ENCODE measurements at regions not wholly inside any gene's neighbourhood (a gene's known extent, or its start where the extent isn't known, plus 50 kb on each side); places are given as distances from the start of the nearest gene placed in this dataset.

GRCh38 chr16:16782153-16782552 is 403.2 kb downstream of the NPIPA7 start:
- intact Hi-C loops (cut with micrococcal nuclease) = no loop called here

- intact Hi-C loops (cut with micrococcal nuclease) = no loop called here
Observed at GRCh38 chr16:16788004-16788403, 409.1 kb downstream of the NPIPA7 start.

- intact Hi-C loops (cut with micrococcal nuclease) = no loop called here
Observed at GRCh38 chr16:16790597-16790996, 411.7 kb downstream of the NPIPA7 start.

GRCh38 chr16:16791051-16791450 is 412.1 kb downstream of the NPIPA7 start:
- intact Hi-C loops (cut with micrococcal nuclease) = no loop called here

GRCh38 chr16:16797239-16797638 is 418.3 kb downstream of the NPIPA7 start:
- intact Hi-C loops (cut with micrococcal nuclease) = no loop called here

- intact Hi-C loops (cut with micrococcal nuclease) = no loop called here
Observed at GRCh38 chr16:16798504-16798903, 419.6 kb downstream of the NPIPA7 start.

- intact Hi-C loops (cut with micrococcal nuclease) = no loop called here
Observed at GRCh38 chr16:16805809-16806208, 426.9 kb downstream of the NPIPA7 start.

- intact Hi-C loops (cut with micrococcal nuclease) = no loop called here
Observed at GRCh38 chr16:16815641-16816040, 436.7 kb downstream of the NPIPA7 start.

- intact Hi-C loops (cut with micrococcal nuclease) = no loop called here
Observed at GRCh38 chr16:16817196-16817595, 438.3 kb downstream of the NPIPA7 start.

GRCh38 chr16:16821261-16821660 is 442.3 kb downstream of the NPIPA7 start:
- intact Hi-C loops (cut with micrococcal nuclease) = no loop called here

- intact Hi-C loops (cut with micrococcal nuclease) = no loop called here
Observed at GRCh38 chr16:16828913-16829398, 450.0 kb downstream of the NPIPA7 start.

GRCh38 chr16:16830401-16830800 is 451.5 kb downstream of the NPIPA7 start:
- intact Hi-C loops (cut with micrococcal nuclease) = no loop called here

GRCh38 chr16:16830973-16831372 is 452.0 kb downstream of the NPIPA7 start:
- intact Hi-C loops (cut with micrococcal nuclease) = no loop called here

GRCh38 chr16:16833165-16833564 is 454.2 kb downstream of the NPIPA7 start:
- intact Hi-C loops (cut with micrococcal nuclease) = no loop called here

GRCh38 chr16:16850274-16850673 is 471.3 kb downstream of the NPIPA7 start:
- intact Hi-C loops (cut with micrococcal nuclease) = no loop called here

- intact Hi-C loops (cut with micrococcal nuclease) = no loop called here
Observed at GRCh38 chr16:16857012-16857411, 478.1 kb downstream of the NPIPA7 start.

- intact Hi-C loops (cut with micrococcal nuclease) = no loop called here
Observed at GRCh38 chr16:16857603-16858283, 478.8 kb downstream of the NPIPA7 start.

GRCh38 chr16:16861546-16861945 is 482.6 kb downstream of the NPIPA7 start:
- intact Hi-C loops (cut with micrococcal nuclease) = loop anchor here (1.0 to 10.0 kb wide), 3 partner anchors 481 to 1273 kb away; no protein-coding TSS in a partner anchor

GRCh38 chr16:16863672-16864071 is 484.7 kb downstream of the NPIPA7 start:
- intact Hi-C loops (cut with micrococcal nuclease) = loop anchor here (5.0 to 10.0 kb wide), 2 partner anchors 479 to 1271 kb away; no protein-coding TSS in a partner anchor

- intact Hi-C loops (cut with micrococcal nuclease) = loop anchor here (5.0 to 10.0 kb wide), 2 partner anchors 478 to 1270 kb away; no protein-coding TSS in a partner anchor
Observed at GRCh38 chr16:16864536-16864935, 485.6 kb downstream of the NPIPA7 start.

GRCh38 chr16:16865374-16865773 is 486.4 kb downstream of the NPIPA7 start:
- intact Hi-C loops (cut with micrococcal nuclease) = loop anchor here (10.0 kb wide), 1 partner anchor 1269 kb away; no protein-coding TSS in a partner anchor

- intact Hi-C loops (cut with micrococcal nuclease) = loop anchor here (10.0 kb wide), 1 partner anchor 1267 kb away; no protein-coding TSS in a partner anchor
Observed at GRCh38 chr16:16867973-16868372, 489.0 kb downstream of the NPIPA7 start.

- intact Hi-C loops (cut with micrococcal nuclease) = loop anchor here (10.0 kb wide), 1 partner anchor 1266 kb away; no protein-coding TSS in a partner anchor
Observed at GRCh38 chr16:16868727-16869126, 489.8 kb downstream of the NPIPA7 start.

Measured in T-helper 1 cell treated with Interleukin-12 subunit alpha and Interleukin-12 subunit beta and Interleukin-4 antibody, amounts not matched to agents 30 ng/mL and 1 ng/mL, for 36 hours (primary cell).